ENCODE measurements at regions not wholly inside any gene's neighbourhood (a gene's known extent, or its start where the extent isn't known, plus 50 kb on each side); places are given as distances from the start of the nearest gene placed in this dataset.

GRCh38 chr1:183710734-183711133 is 57.6 kb upstream of the APOBEC4 start:
- no peak for TF ChIP-seq CTCF (IDR thresholded peaks at IDR 0.05)
- TF ChIP-seq POLR2A (IDR thresholded peaks at IDR 0.05), result no peak
